ENCODE measurements at regions not wholly inside any gene's neighbourhood (a gene's known extent, or its start where the extent isn't known, plus 50 kb on each side); places are given as distances from the start of the nearest gene placed in this dataset.

GRCh38 chr5:155761502-155761901 lies 565.5 kb upstream of the SGCD start:
- no peak for TF ChIP-seq CTCF (conservative IDR thresholded peaks at IDR 0.05 in 1 of 2, IDR thresholded peaks at IDR 0.05 in 1 of 2; ENCODE audit: extremely low read depth in 1 of 2, insufficient read depth in 1 of 2, low read depth in 1 of 2, low read length in 2 of 2)
- no peak for TF ChIP-seq EZH2 (IDR thresholded peaks at IDR 0.05; ENCODE audit: borderline replicate concordance, low read length)
